HEK293T (cell line): ENCODE measurements at regions not wholly inside any gene's neighbourhood (a gene's known extent, or its start where the extent isn't known, plus 50 kb on each side); places are given as distances from the start of the nearest gene placed in this dataset.

Experiments
- LEF1 ChIP-seq: fragments of 450-650 bp; IDR thresholded peaks from 2 replicates; pipeline ENCODE4 v1.6.1; 2017; ENCODE audit warnings: mild to moderate bottlenecking, borderline replicate concordance
- SUZ12 ChIP-seq: fragments of 450-650 bp; IDR thresholded peaks from 2 replicates; pipeline ENCODE4 v1.6.1; 2016; ENCODE audit warnings: mild to moderate bottlenecking

DNA sequence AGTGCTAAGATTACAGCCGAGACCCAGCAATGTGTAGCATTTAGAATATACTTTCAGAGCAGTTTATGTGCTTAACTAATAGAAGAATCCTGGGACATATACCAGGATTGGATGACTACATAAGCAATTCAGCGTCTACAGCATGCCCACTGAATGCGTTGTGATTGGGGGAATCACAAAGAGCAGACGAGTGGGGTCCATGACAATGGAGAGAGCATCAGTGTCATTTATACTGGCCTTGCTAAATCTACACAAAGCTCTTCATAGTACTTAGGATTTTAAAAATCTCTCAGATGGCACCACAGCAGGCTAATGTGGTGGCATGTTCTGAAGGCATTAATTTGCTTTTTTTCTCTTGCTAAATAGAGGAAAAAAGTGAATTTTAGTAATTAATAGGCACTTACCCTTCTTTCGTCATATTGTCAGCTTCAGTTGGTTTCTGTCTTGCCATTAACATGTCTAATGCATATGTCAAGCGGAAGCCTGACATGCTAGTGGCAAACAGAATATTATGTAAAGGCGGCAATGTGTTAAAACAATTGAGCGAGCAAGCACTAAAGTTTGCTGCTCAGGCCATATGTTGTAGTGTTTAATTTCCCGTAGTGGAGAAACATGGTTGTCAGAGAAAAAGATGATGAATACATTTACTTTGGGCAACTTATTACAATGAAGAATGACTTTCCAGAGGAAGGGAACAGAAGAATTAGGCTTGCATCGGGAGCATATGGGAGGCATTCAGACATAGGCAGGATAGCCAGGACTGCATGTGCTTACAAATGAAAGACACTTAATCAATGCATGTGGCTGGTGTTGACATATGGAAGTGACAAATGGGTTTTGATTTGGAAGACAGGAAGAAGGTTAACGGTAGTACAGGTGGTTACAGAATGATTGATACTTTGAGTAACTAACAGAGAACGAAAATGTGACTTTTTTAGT, 145.2 kb downstream of the ICOS start:
- no peak for TF ChIP-seq LEF1
- no peak for TF ChIP-seq SUZ12
